ENCODE measurements at regions not wholly inside any gene's neighbourhood (a gene's known extent, or its start where the extent isn't known, plus 50 kb on each side); places are given as distances from the start of the nearest gene placed in this dataset.

GRCh38 chr6:43952746-43953145, 174.5 kb downstream of the MRPL14 start:
- peaks cover 11% of the 10 kb centered on the region for H3K9me3 Mint-ChIP-seq
- intact Hi-C loops (cut with micrococcal nuclease) = loop anchor here (1.0 kb wide), 1 partner anchor 127 kb away; no protein-coding TSS in a partner anchor
- H3K27me3 Mint-ChIP-seq = peaks cover 23% of the 10 kb centered on the region
- no peak overlapping the region for H3K4me3 Mint-ChIP-seq
- H3K27ac Mint-ChIP-seq = no peak overlapping the region
- H3K4me1 Mint-ChIP-seq (ENCODE audit: low read depth) = peaks cover 7% of the 10 kb centered on the region
- H3K36me3 Mint-ChIP-seq (ENCODE audit: low read depth) = peaks cover 6% of the 10 kb centered on the region

- Mint-ChIP-seq H3K4me3 (no peak overlapping the region), H3K27ac (peak overlapping the region; percentile 17), H3K9me3 (peaks cover 11% of the 10 kb centered on the region), H3K36me3 (ENCODE audit: low read depth) (peaks cover 6% of the 10 kb centered on the region), H3K27me3 (peaks cover 20% of the 10 kb centered on the region), H3K4me1 (ENCODE audit: low read depth) (peaks cover 7% of the 10 kb centered on the region)
- intact Hi-C loops (cut with micrococcal nuclease) = loop anchor here (1.0 to 2.0 kb wide), 4 partner anchors 95 to 183 kb away; no protein-coding TSS in a partner anchor
Observed at GRCh38 chr6:43951756-43952675, 175.2 kb downstream of the MRPL14 start.

GRCh38 chr6:43951063-43951755, 176.0 kb downstream of the MRPL14 start:
- Mint-ChIP-seq H3K27me3 (peaks cover 22% of the 10 kb centered on the region), H3K9me3 (peaks cover 4% of the 10 kb centered on the region), H3K36me3 (ENCODE audit: low read depth) (peaks cover 3% of the 10 kb centered on the region), H3K4me3 (no peak overlapping the region), H3K27ac (peak overlapping the region; percentile 17), H3K4me1 (ENCODE audit: low read depth) (peaks cover 7% of the 10 kb centered on the region)
- intact Hi-C loops (cut with micrococcal nuclease) = loop anchor here (1.0 to 2.0 kb wide), 3 partner anchors 94 to 182 kb away; no protein-coding TSS in a partner anchor

- H3K4me3 Mint-ChIP-seq = no peak overlapping the region
- H3K4me1 Mint-ChIP-seq (ENCODE audit: low read depth) = peaks cover 7% of the 10 kb centered on the region
- intact Hi-C loops (cut with micrococcal nuclease) = loop anchor here (1.0 to 2.0 kb wide), 3 partner anchors 94 to 181 kb away; no protein-coding TSS in a partner anchor
- H3K9me3 Mint-ChIP-seq = no peaks in the 10 kb centered on the region
- H3K27me3 Mint-ChIP-seq = peaks cover 22% of the 10 kb centered on the region
- H3K36me3 Mint-ChIP-seq (ENCODE audit: low read depth) = no peaks in the 10 kb centered on the region
- H3K27ac Mint-ChIP-seq = no peak overlapping the region
Observed at GRCh38 chr6:43950731-43951062, 176.6 kb downstream of the MRPL14 start.

GRCh38 chr6:43950051-43950605, 177.1 kb downstream of the MRPL14 start:
- intact Hi-C loops (cut with micrococcal nuclease) = loop anchor here (2.0 kb wide), 1 partner anchor 93 kb away; no protein-coding TSS in a partner anchor
- Mint-ChIP-seq H3K36me3 (ENCODE audit: low read depth) (no peaks in the 10 kb centered on the region), H3K4me3 (no peak overlapping the region), H3K27ac (no peak overlapping the region), H3K9me3 (no peaks in the 10 kb centered on the region), H3K4me1 (ENCODE audit: low read depth) (peaks cover 7% of the 10 kb centered on the region), H3K27me3 (peaks cover 22% of the 10 kb centered on the region)

- no peaks in the 10 kb centered on the region for H3K9me3 Mint-ChIP-seq
- H3K4me3 Mint-ChIP-seq = no peak overlapping the region
- peaks cover 7% of the 10 kb centered on the region for H3K4me1 Mint-ChIP-seq (ENCODE audit: low read depth)
- H3K27ac Mint-ChIP-seq = no peak overlapping the region
- intact Hi-C loops (cut with micrococcal nuclease) = no loop called here
- H3K27me3 Mint-ChIP-seq = peaks cover 19% of the 10 kb centered on the region
- no peaks in the 10 kb centered on the region for H3K36me3 Mint-ChIP-seq (ENCODE audit: low read depth)
Observed at GRCh38 chr6:43949551-43949991, 177.7 kb downstream of the MRPL14 start.

- Mint-ChIP-seq H3K9me3 (no peaks in the 10 kb centered on the region), H3K36me3 (ENCODE audit: low read depth) (no peaks in the 10 kb centered on the region)
Observed at GRCh38 chr6:43948527-43949485, 178.4 kb downstream of the MRPL14 start.

GRCh38 chr6:43947860-43948259, 177.8 kb downstream of the VEGFA start:
- Mint-ChIP-seq H3K9me3 (no peaks in the 10 kb centered on the region), H3K27ac (no peak overlapping the region), H3K4me3 (no peak overlapping the region), H3K4me1 (ENCODE audit: low read depth) (peaks cover 7% of the 10 kb centered on the region), H3K36me3 (ENCODE audit: low read depth) (no peaks in the 10 kb centered on the region), H3K27me3 (peaks cover 17% of the 10 kb centered on the region)
- intact Hi-C loops (cut with micrococcal nuclease) = no loop called here

More at GRCh38 chr6:43948527-43949485, 178.4 kb downstream of the MRPL14 start:
- H3K27me3 Mint-ChIP-seq = peaks cover 19% of the 10 kb centered on the region
- H3K27ac Mint-ChIP-seq = no peak overlapping the region
- H3K4me3 Mint-ChIP-seq = no peak overlapping the region
- intact Hi-C loops (cut with micrococcal nuclease) = no loop called here
- peaks cover 7% of the 10 kb centered on the region for H3K4me1 Mint-ChIP-seq (ENCODE audit: low read depth)

GRCh38 chr6:43946641-43947363, 176.8 kb downstream of the VEGFA start:
- Mint-ChIP-seq H3K27me3 (peaks cover 20% of the 10 kb centered on the region), H3K4me1 (ENCODE audit: low read depth) (peaks cover 7% of the 10 kb centered on the region), H3K9me3 (no peaks in the 10 kb centered on the region), H3K36me3 (ENCODE audit: low read depth) (no peaks in the 10 kb centered on the region), H3K27ac (no peak overlapping the region), H3K4me3 (no peak overlapping the region)
- intact Hi-C loops (cut with micrococcal nuclease) = no loop called here

- no peaks in the 10 kb centered on the region for H3K4me1 Mint-ChIP-seq (ENCODE audit: low read depth)
- H3K36me3 Mint-ChIP-seq (ENCODE audit: low read depth) = no peaks in the 10 kb centered on the region
- intact Hi-C loops (cut with micrococcal nuclease) = no loop called here
- peaks cover 19% of the 10 kb centered on the region for H3K27me3 Mint-ChIP-seq
- no peak overlapping the region for H3K27ac Mint-ChIP-seq
- H3K9me3 Mint-ChIP-seq = no peaks in the 10 kb centered on the region
- H3K4me3 Mint-ChIP-seq = no peak overlapping the region
Observed at GRCh38 chr6:43945768-43946080, 175.7 kb downstream of the VEGFA start.

GRCh38 chr6:43944908-43945767, 175.1 kb downstream of the VEGFA start:
- intact Hi-C loops (cut with micrococcal nuclease) = no loop called here
- H3K27me3 Mint-ChIP-seq = peaks cover 14% of the 10 kb centered on the region

GRCh38 chr6:43943781-43944250, 173.8 kb downstream of the VEGFA start:
- Mint-ChIP-seq H3K4me1 (ENCODE audit: low read depth) (peaks cover 11% of the 10 kb centered on the region), H3K27ac (no peak overlapping the region), H3K4me3 (no peak overlapping the region), H3K27me3 (peaks cover 15% of the 10 kb centered on the region), H3K9me3 (no peaks in the 10 kb centered on the region), H3K36me3 (ENCODE audit: low read depth) (no peaks in the 10 kb centered on the region)
- intact Hi-C loops (cut with micrococcal nuclease) = no loop called here

More at GRCh38 chr6:43944908-43945767, 175.1 kb downstream of the VEGFA start:
- Mint-ChIP-seq H3K9me3 (no peaks in the 10 kb centered on the region), H3K27ac (no peak overlapping the region), H3K4me1 (ENCODE audit: low read depth) (peaks cover 4% of the 10 kb centered on the region), H3K36me3 (ENCODE audit: low read depth) (no peaks in the 10 kb centered on the region), H3K4me3 (no peak overlapping the region)

Measured in dendritic cell treated with granulocyte-macrophage colony-stimulating factor and Interleukin-4, amounts not matched to agents 40 ng/mL and 50 ng/mL, for 4 days (primary cell).